PC-9 (cell line): ENCODE measurements at regions not wholly inside any gene's neighbourhood (a gene's known extent, or its start where the extent isn't known, plus 50 kb on each side); places are given as distances from the start of the nearest gene placed in this dataset.
"Not testable (repeated sequence)": the region's sequence is repeated elsewhere in the genome, so short reads cannot be mapped to it uniquely, and the experiment has no call there.

ENCODE experiments used
- BruUV-seq: library from RNA; stranded (reverse); fragments of 400-500 nt; replicated peaks from 2 replicates; lab custom pipeline; 2021; lab: Mats Ljungman, UMichigan
- CTCF ChIA-PET: fragments of 300-600 bp; sonication (Branson Sonifier 250); formaldehyde crosslinking; loops from one replicate; lab custom pipeline; 2022; ENCODE audit warnings: antibody characterized with exemption; lab: Charles Lee
- POLR2A ChIA-PET: fragments of 300-600 bp; sonication (Branson Sonifier 250); formaldehyde crosslinking; loops from one replicate; lab custom pipeline; 2022; ENCODE audit warnings: antibody characterized with exemption; ENCODE audit not compliant: unreplicated experiment; lab: Charles Lee
- DNase-seq, 2 experiments: peaks; one replicate each; pipeline versions ENCODE4 v3.0.0 to v3.0.0-alpha.2; 2015 to 2022; ENCODE audit warnings: mixed read lengths in 1 of 2
- H2AFZ ChIP-seq: fragments of 200-600 bp; sonication (generic); 2 replicates; pipeline ENCODE4 v1.8.1; 2017; ENCODE audit warnings: antibody characterized with exemption
- H3F3A ChIP-seq: fragments of 200-600 bp; sonication (generic); 2 replicates; pipeline ENCODE4 v1.8.1; 2017; ENCODE audit warnings: antibody characterized with exemption, mild to moderate bottlenecking, low read depth; ENCODE audit not compliant: insufficient read depth
- H3K27ac ChIP-seq: fragments of 200-600 bp; sonication (generic); 2 replicates; pipeline ENCODE4 v1.6.1; 2016; ENCODE audit warnings: mixed run types
- H3K27me3 ChIP-seq: fragments of 200-600 bp; sonication (generic); 2 replicates; pipeline ENCODE4 v1.6.1; 2016; ENCODE audit warnings: low read depth, mixed run types; ENCODE audit not compliant: insufficient read depth
- H3K36me3 ChIP-seq: fragments of 200-600 bp; sonication (generic); 2 replicates; pipeline ENCODE4 v1.6.1; 2016; ENCODE audit warnings: low read depth, mixed run types
- H3K4me1 ChIP-seq: fragments of 200-600 bp; sonication (generic); replicated peaks from 2 replicates; pipeline ENCODE4 v1.6.1; 2016; ENCODE audit warnings: mixed run types; ENCODE audit not compliant: insufficient read depth
- H3K4me2 ChIP-seq: fragments of 200-600 bp; sonication (generic); 2 replicates; pipeline ENCODE4 v1.6.1; 2017; ENCODE audit warnings: mixed run types
- H3K4me3 ChIP-seq: fragments of 200-600 bp; sonication (generic); 2 replicates; pipeline ENCODE4 v1.6.1; 2016; ENCODE audit warnings: mixed run types
- H3K79me2 ChIP-seq: fragments of 200-600 bp; sonication (generic); 2 replicates; pipeline ENCODE4 v1.6.1; 2017; ENCODE audit warnings: low read depth, mixed run types
- H3K9me2 ChIP-seq: fragments of 200-600 bp; sonication (generic); 2 replicates; pipeline ENCODE4 v1.8.1; 2017; ENCODE audit warnings: mild to moderate bottlenecking; ENCODE audit not compliant: insufficient read depth
- H3K9me3 ChIP-seq: fragments of 200-600 bp; sonication (generic); 2 replicates; pipeline ENCODE4 v1.8.1; 2016; ENCODE audit warnings: low read depth; ENCODE audit not compliant: insufficient read depth
- H4K20me1 ChIP-seq: fragments of 200-600 bp; sonication (generic); 2 replicates; pipeline ENCODE4 v1.8.1; 2017; ENCODE audit not compliant: insufficient read depth
- CTCF ChIP-seq: fragments of 200-600 bp; sonication (generic); conservative IDR thresholded peaks from 2 replicates; pipeline ENCODE4 v1.6.1; 2017; ENCODE audit warnings: mixed run types, antibody characterized with exemption, mild to moderate bottlenecking, moderate library complexity
- EZH2 ChIP-seq: fragments of 200-600 bp; sonication (generic); IDR thresholded peaks from 2 replicates; pipeline ENCODE4 v1.8.0; 2017; ENCODE audit warnings: antibody characterized with exemption, low read depth
- intact Hi-C: fragments of 100-400 bp; cut with micrococcal nuclease; formaldehyde crosslinking; loops from one replicate; pipeline ENCODE4 v1.10.0; 2022; ENCODE audit not compliant: unreplicated experiment

- Histone ChIP-seq H3K4me3 (no peak overlapping the region), H3K36me3 (no peaks in the 10 kb centered on the region), H3K79me2 (no peaks in the 10 kb centered on the region), H3F3A (no peaks in the 10 kb centered on the region), H3K27me3 (no peaks in the 10 kb centered on the region), H3K9me2 (no peaks in the 10 kb centered on the region; the same call in 1 of the 2 replicates), H3K27ac (no peak overlapping the region), H3K4me2 (no peak overlapping the region), H3K4me1 (no peaks in the 10 kb centered on the region), H4K20me1 (no peaks in the 10 kb centered on the region), H2AFZ (no peak overlapping the region), H3K9me3 (no peaks in the 10 kb centered on the region)
- ChIA-PET CTCF (no interaction called here), POLR2A (no interaction called here)
- intact Hi-C loops: no loop called here
- DNase-seq: no peak
- BruUV-seq: no TSS peak
- no peak for TF ChIP-seq CTCF
- TF ChIP-seq EZH2: no peak
Measured at GRCh38 chr10:64896582-64896981, 1375.4 kb downstream of the REEP3 start.

DNA sequence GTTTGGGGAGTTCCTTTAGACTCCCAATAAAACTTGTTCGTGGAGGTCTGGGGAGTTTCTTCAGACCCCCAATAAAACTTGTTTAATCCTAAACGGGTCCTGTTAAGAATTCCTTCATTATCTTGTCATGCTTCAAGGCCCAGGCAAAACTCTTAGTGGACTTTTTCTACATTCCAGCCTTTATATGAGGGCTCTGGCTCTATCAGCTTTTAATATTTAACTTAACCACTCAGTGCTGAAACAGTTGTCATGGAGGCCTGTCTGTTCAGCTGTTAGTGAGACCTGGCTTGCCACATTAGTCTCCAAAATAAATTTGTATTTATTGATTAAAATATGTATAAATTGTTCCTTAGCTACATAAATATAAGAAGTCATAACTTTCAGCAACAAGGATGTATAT is 1385.1 kb downstream of the REEP3 start:
- H3K79me2 ChIP-seq, H3K4me2 ChIP-seq, H3K9me3 ChIP-seq, H3K27ac ChIP-seq, H3K36me3 ChIP-seq, H4K20me1 ChIP-seq, H3K4me3 ChIP-seq, H3K27me3 ChIP-seq, H3K4me1 ChIP-seq, H3F3A ChIP-seq, H2AFZ ChIP-seq, intact Hi-C loops, CTCF ChIA-PET, DNase-seq, H3K9me2 ChIP-seq, POLR2A ChIA-PET, BruUV-seq: not testable (repeated sequence)

DNA sequence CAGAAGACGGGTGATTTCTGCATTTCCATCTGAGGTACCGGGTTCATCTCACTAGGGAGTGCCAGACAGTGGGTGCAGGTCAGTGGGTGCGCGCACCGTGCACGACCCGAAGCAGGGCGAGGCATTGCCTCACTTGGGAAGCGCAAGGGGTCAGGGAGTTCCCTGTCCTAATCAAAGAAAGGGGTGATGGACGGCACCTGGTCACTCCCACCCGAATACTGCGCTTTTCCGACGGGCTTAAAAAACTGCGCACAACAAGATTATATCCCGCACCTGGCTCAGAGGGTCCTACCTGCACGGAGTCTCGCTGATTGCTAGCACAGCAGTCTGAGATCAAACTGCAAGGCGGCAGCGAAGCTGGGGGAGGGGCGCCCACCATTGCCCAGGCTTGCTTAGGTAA is 1403.1 kb downstream of the REEP3 start:
- H3K27me3 ChIP-seq, H3K4me3 ChIP-seq, DNase-seq, H3F3A ChIP-seq, BruUV-seq, H3K4me1 ChIP-seq, CTCF ChIA-PET, POLR2A ChIA-PET, H4K20me1 ChIP-seq, H2AFZ ChIP-seq, intact Hi-C loops, H3K9me3 ChIP-seq, H3K9me2 ChIP-seq, H3K4me2 ChIP-seq, H3K27ac ChIP-seq, H3K79me2 ChIP-seq, H3K36me3 ChIP-seq: not testable (repeated sequence)

DNA sequence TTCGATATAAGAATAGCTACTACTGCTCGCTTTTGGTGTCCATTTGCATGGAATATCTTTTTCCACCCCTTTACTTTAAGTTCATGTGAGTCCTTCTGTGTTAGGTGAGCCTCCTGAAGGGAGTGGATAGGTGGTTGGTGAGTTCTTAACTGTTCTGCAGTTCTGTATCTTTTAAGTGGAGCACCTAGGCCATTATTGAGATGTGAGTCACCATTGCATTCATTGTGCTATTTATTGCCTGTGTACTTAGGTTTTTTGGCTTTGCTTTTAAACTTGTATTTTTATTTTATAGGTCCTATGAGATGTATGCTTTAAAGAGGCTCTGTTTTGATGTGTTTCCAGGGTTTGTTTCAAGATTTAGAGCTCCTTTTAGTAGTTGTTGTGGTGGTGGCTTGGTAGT is 1430.8 kb downstream of the REEP3 start:
- Histone ChIP-seq H3K4me3 (no peak overlapping the region), H3K27ac (no peak overlapping the region), H3K4me1 (no peaks in the 10 kb centered on the region), H3K9me3 (no peaks in the 10 kb centered on the region), H3K27me3 (no peaks in the 10 kb centered on the region), H3K79me2 (no peaks in the 10 kb centered on the region), H3K9me2 (no peaks in the 10 kb centered on the region), H2AFZ (no peak overlapping the region), H3K4me2 (no peak overlapping the region), H3F3A (no peaks in the 10 kb centered on the region), H4K20me1 (no peaks in the 10 kb centered on the region), H3K36me3 (no peaks in the 10 kb centered on the region)
- intact Hi-C loops: no loop called here
- POLR2A ChIA-PET: no interaction called here
- TF ChIP-seq CTCF (no peak), EZH2 (no peak)
- no peak for DNase-seq
- BruUV-seq: no TSS peak
- CTCF ChIA-PET: no interaction called here
